ENCODE measurements at regions not wholly inside any gene's neighbourhood (a gene's known extent, or its start where the extent isn't known, plus 50 kb on each side); places are given as distances from the start of the nearest gene placed in this dataset.

DNA sequence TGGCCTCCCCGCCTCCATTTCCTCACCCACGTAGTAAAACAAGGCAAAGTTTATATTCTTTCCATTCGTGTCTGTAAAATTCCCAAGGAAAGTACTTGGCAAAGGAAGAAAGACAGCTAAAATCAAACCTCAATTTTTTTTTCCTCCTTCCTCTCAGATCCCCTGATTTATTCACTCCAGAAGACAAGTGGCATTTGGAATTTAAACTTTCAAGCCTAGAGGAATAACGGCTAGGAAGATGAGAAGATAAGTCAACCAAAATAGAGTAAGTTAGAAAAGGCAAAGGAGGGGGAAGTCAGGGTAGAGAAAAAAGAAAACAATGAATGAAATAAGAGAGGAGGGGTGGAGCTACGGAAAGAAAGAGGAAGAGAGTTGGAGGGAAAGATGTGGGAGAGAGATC lies 198.9 kb upstream of the PIK3C3 start:
- no peak overlapping the region for H3K56ac ChIP-seq (replicated peaks; ENCODE audit: insufficient read length, low read depth, low read length)
- H3K27ac ChIP-seq (ENCODE audit: low read depth, low read length), result no peak overlapping the region
- H3K23me2 ChIP-seq (ENCODE audit: low read depth, low read length), result no peaks in the 10 kb centered on the region
- DNase-seq (ENCODE audit: low read depth in 1 of 2, low spot score in 2 of 2) (no peak), FAIRE-seq (no peak)
- no peak overlapping the region for H2BK120ac ChIP-seq (replicated peaks; ENCODE audit: low read depth, low read length)
- H3K14ac ChIP-seq (ENCODE audit: insufficient read length), result no peak overlapping the region
- no peaks in the 10 kb centered on the region for H3K79me2 ChIP-seq (ENCODE audit: control insufficient read depth in 1 of 2, insufficient read depth in 2 of 2, low read length in 2 of 2)
- H4K91ac ChIP-seq (replicated peaks; ENCODE audit: insufficient read length, low read length), result no peak overlapping the region
- ChIA-PET CTCF (ENCODE audit: partially characterized antibody) (interaction anchor here (0.6 to 2.4 kb wide), 5 partner anchors 10 to 228 kb away, joined by 3 to 5 read pairs (median 3); no protein-coding TSS in a partner anchor), POLR2A (ENCODE audit: partially characterized antibody) (no interaction called here)
- H3K18ac ChIP-seq (ENCODE audit: extremely low read depth, low read length), result no peak overlapping the region
- no peak overlapping the region for H4K5ac ChIP-seq (ENCODE audit: insufficient read length, low read depth, low read length)
- H3K4me3 ChIP-seq (ENCODE audit: extremely low read depth in 1 of 4, insufficient read depth in 2 of 4, low read depth in 3 of 4, low read length in 4 of 4), result no peak overlapping the region
- H3K27me3 ChIP-seq (replicated peaks in 1 of 4; ENCODE audit: control insufficient read depth in 3 of 4, extremely low read depth in 1 of 4, insufficient read depth in 3 of 4, low read length in 3 of 4), result no peaks in the 10 kb centered on the region
- no peaks in the 10 kb centered on the region for H3K36me3 ChIP-seq (ENCODE audit: control insufficient read depth in 2 of 4, insufficient read depth in 4 of 4, low read length in 3 of 4)
- no peaks in the 10 kb centered on the region for H3K79me1 ChIP-seq (ENCODE audit: low read depth, low read length)
- no peak overlapping the region for H4K8ac ChIP-seq (ENCODE audit: extremely low read depth, insufficient read depth, low read length)
- H3K4ac ChIP-seq (replicated peaks; ENCODE audit: insufficient read length, low read depth, low read length), result no peak overlapping the region
- H2AFZ ChIP-seq (ENCODE audit: low read length), result peak overlapping the region; percentile 56
- H2AK5ac ChIP-seq (ENCODE audit: low read depth, low read length), result no peak overlapping the region
- H4K20me1 ChIP-seq (replicated peaks in 1 of 2; ENCODE audit: control insufficient read depth in 1 of 2, insufficient read depth in 2 of 2, low read length in 2 of 2), result no peaks in the 10 kb centered on the region
- H3K23ac ChIP-seq (ENCODE audit: insufficient read length), result no peak overlapping the region
- 0 out of 2 replicates have a peak overlapping the region, but pooled peaks have one; percentile 21 for H2BK15ac ChIP-seq (ENCODE audit: low read length)
- no peaks in the 10 kb centered on the region for H3K9me3 ChIP-seq (ENCODE audit: insufficient read depth in 2 of 2, low read depth in 1 of 2, low read length in 1 of 2)
- no peak overlapping the region for H2BK20ac ChIP-seq (ENCODE audit: low read length)
- 0 out of 2 replicates have a peak overlapping the region, but pooled peaks have one; percentile 40 for H2BK12ac ChIP-seq (ENCODE audit: low read depth, low read length)
- no peak overlapping the region for H3K4me2 ChIP-seq (ENCODE audit: insufficient read depth in 1 of 2, low read depth in 2 of 2, low read length in 2 of 2)
- no peak overlapping the region for H2BK5ac ChIP-seq (ENCODE audit: low read depth, low read length)
- 76 to 93% methylated on average over 1 to 5 of the region's 5 CpGs for WGBS, 2 experiments (ENCODE audit: extremely low coverage in 1 of 2, insufficient coverage in 1 of 2, insufficient read length in 1 of 2, insufficient replicate concordance in 2 of 2, low coverage in 1 of 2, low lambda C conversion rate in 2 of 2, missing lambda C conversion rate in 1 of 2)
- H3K4me1 ChIP-seq (replicated peaks in 1 of 4; ENCODE audit: control insufficient read depth in 3 of 4, insufficient read depth in 4 of 4, low read length in 3 of 4), result peaks cover 0 to 4% (median 0%) of the 10 kb centered on the region in 4 experiments; a peak in 1 of 7 replicates
- H3K9ac ChIP-seq (replicated peaks in 1 of 4; ENCODE audit: extremely low read depth in 1 of 4, low read depth in 3 of 4, low read length in 3 of 4), result no peak overlapping the region
- no peak for TF ChIP-seq YY1 (IDR thresholded peaks at IDR 0.05; ENCODE audit: low read depth, low read length)
- no peak for TF ChIP-seq KDM1A (IDR thresholded peaks at IDR 0.05; ENCODE audit: borderline replicate concordance, low read length)
- no peak for TF ChIP-seq TAF7 (optimal IDR thresholded peaks at IDR 0.05; ENCODE audit: borderline replicate concordance, low read depth, low read length)
- no peak for TF ChIP-seq PHF8 (conservative IDR thresholded peaks at IDR 0.05; ENCODE audit: low read depth, low read length)
- TF ChIP-seq, protein P1, sequence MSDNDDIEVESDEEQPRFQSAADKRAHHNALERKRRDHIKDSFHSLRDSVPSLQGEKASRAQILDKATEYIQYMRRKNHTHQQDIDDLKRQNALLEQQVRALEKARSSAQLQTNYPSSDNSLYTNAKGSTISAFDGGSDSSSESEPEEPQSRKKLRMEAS (IDR thresholded peaks at IDR 0.05), result no peak
- TF ChIP-seq SP2 (IDR thresholded peaks at IDR 0.05; ENCODE audit: low read length), result no peak
- no peak for TF ChIP-seq TEAD4 (IDR thresholded peaks at IDR 0.05; ENCODE audit: low read depth, low read length)
- no peak for TF ChIP-seq CEBPB (IDR thresholded peaks at IDR 0.05; ENCODE audit: low read depth, low read length)
- no peak for TF ChIP-seq CTBP2 (IDR thresholded peaks at IDR 0.05; ENCODE audit: borderline replicate concordance, insufficient read depth, insufficient read length, low read length)
- TF ChIP-seq SP4 (IDR thresholded peaks at IDR 0.05; ENCODE audit: low read length), result no peak
- no peak for TF ChIP-seq BRCA1 (IDR thresholded peaks at IDR 0.05; ENCODE audit: low read depth, low read length)
- TF ChIP-seq POLR2A (IDR thresholded peaks at IDR 0.05; ENCODE audit: control extremely low read depth in 1 of 2, low read depth in 2 of 2, low read length in 2 of 2), result no peak
- TF ChIP-seq, protein P2, sequence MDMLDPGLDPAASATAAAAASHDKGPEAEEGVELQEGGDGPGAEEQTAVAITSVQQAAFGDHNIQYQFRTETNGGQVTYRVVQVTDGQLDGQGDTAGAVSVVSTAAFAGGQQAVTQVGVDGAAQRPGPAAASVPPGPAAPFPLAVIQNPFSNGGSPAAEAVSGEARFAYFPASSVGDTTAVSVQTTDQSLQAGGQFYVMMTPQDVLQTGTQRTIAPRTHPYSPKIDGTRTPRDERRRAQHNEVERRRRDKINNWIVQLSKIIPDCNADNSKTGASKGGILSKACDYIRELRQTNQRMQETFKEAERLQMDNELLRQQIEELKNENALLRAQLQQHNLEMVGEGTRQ (IDR thresholded peaks at IDR 0.05; ENCODE audit: low read length), result no peak
- TF ChIP-seq FOSL1 (IDR thresholded peaks at IDR 0.05; ENCODE audit: insufficient read depth, low read depth, low read length), result no peak
- no peak for TF ChIP-seq TAF1 (IDR thresholded peaks at IDR 0.05; ENCODE audit: low read depth, low read length)

Data from H1 (cell line).